SK-N-SH (cell line): ENCODE measurements at regions not wholly inside any gene's neighbourhood (a gene's known extent, or its start where the extent isn't known, plus 50 kb on each side); places are given as distances from the start of the nearest gene placed in this dataset.

ENCODE experiments used
- CTCF ChIA-PET: fragments of 300-600, 350-600 bp; formaldehyde crosslinking; extraction: SDS; loops from one replicate; lab custom pipeline; 2021; lab: Yijun Ruan, JAX
- POLR2A ChIA-PET: fragments of 350-600 bp; sonication (Branson Sonifier 250); formaldehyde crosslinking; extraction: SDS; loops from one replicate; lab custom pipeline; 2020; ENCODE audit warnings: antibody characterized with exemption, inconsistent platforms; lab: Yijun Ruan, JAX
- DNase-seq: peaks from one replicate; pipeline ENCODE4 v3.0.0; 2012
- H2AFZ ChIP-seq: fragments of 200-600 bp; sonication (generic); 2 replicates; pipeline ENCODE4 v1.8.1; 2016; ENCODE audit warnings: antibody characterized with exemption, mild to moderate bottlenecking, low read depth
- H3F3A ChIP-seq: fragments of 200-600 bp; sonication (generic); replicated peaks from 2 replicates; pipeline ENCODE3; 2016; ENCODE audit warnings: antibody characterized with exemption, mild to moderate bottlenecking; ENCODE audit not compliant: insufficient read depth
- H3K27ac ChIP-seq, 2 experiments: fragments of 200-500 bp in 1 of 2; fragments of 200-600 bp in 1 of 2; sonication (Bioruptor generic) in 1 of 2; sonication (generic), shearing (Covaris generic) in 1 of 2; 2 replicates each; pipeline versions ENCODE4 v1.5.1 to v1.6.1; 2014 to 2016; ENCODE audit warnings: low read depth in 2 of 2, inconsistent platforms in 1 of 2, low read length in 1 of 2, mild to moderate bottlenecking in 1 of 2, mixed read lengths in 1 of 2
- H3K27me3 ChIP-seq: fragments of 200-600 bp; sonication (generic), shearing (Covaris generic); 2 replicates; pipeline ENCODE4 v1.6.1; 2016; ENCODE audit warnings: mixed run types; ENCODE audit not compliant: insufficient read depth
- H3K36me3 ChIP-seq, 2 experiments: fragments of 200-500 bp in 1 of 2; fragments of 200-600 bp in 1 of 2; sonication (Bioruptor generic) in 1 of 2; sonication (generic) in 1 of 2; replicated peaks in 1 of 2; 2 replicates each; pipeline versions ENCODE3 to v1.5.1; 2014 to 2016; ENCODE audit warnings: low read length in 1 of 2, mild to moderate bottlenecking in 1 of 2; ENCODE audit not compliant: insufficient read depth in 2 of 2, control insufficient read depth in 1 of 2
- H3K4me1 ChIP-seq, 2 experiments: fragments of 200-500 bp in 1 of 2; fragments of 200-600 bp in 1 of 2; sonication (Bioruptor generic) in 1 of 2; sonication (generic), shearing (Covaris generic) in 1 of 2; 2 replicates each; pipeline versions ENCODE4 v1.5.1 to v1.6.1; 2014 to 2016; ENCODE audit warnings: low read depth in 1 of 2, low read length in 1 of 2, mixed run types in 1 of 2; ENCODE audit not compliant: insufficient read depth in 2 of 2, control insufficient read depth in 1 of 2
- H3K4me2 ChIP-seq: fragments of 200-600 bp; sonication (generic), shearing (Covaris generic); 2 replicates; pipeline ENCODE4 v1.6.1; 2017; ENCODE audit warnings: mixed run types
- H3K4me3 ChIP-seq, 2 experiments: fragments of 200-500 bp in 1 of 2; fragments of 200-600 bp in 1 of 2; sonication (Bioruptor generic) in 1 of 2; sonication (generic), shearing (Covaris generic) in 1 of 2; 2 replicates each; pipeline versions ENCODE4 v1.5.1 to v1.8.1; 2014 to 2016; ENCODE audit warnings: low read depth in 2 of 2, inconsistent platforms in 1 of 2, low read length in 1 of 2, mild to moderate bottlenecking in 1 of 2, mixed read lengths in 1 of 2, moderate library complexity in 1 of 2
- H3K79me2 ChIP-seq: fragments of 200-600 bp; sonication (generic); 2 replicates; pipeline ENCODE4 v1.8.1; 2017; ENCODE audit warnings: mild to moderate bottlenecking; ENCODE audit not compliant: insufficient read depth
- H3K9ac ChIP-seq: fragments of 200-600 bp; sonication (generic); 2 replicates; pipeline ENCODE4 v1.6.1; 2017; ENCODE audit warnings: mixed run types
- H3K9me2 ChIP-seq: fragments of 200-600 bp; sonication (generic); 2 replicates; pipeline ENCODE4 v1.6.1; 2017; ENCODE audit warnings: mixed run types
- H3K9me3 ChIP-seq: fragments of 200-600 bp; sonication (generic); 2 replicates; pipeline ENCODE4 v1.6.1; 2017; ENCODE audit warnings: mixed run types, mild to moderate bottlenecking, moderate library complexity
- H4K20me1 ChIP-seq: fragments of 200-600 bp; sonication (generic); 2 replicates; pipeline ENCODE4 v1.6.1; 2017; ENCODE audit warnings: mild to moderate bottlenecking, mixed run types; ENCODE audit not compliant: insufficient read depth
- EP300 ChIP-seq, 2 experiments: IDR thresholded peaks; 2 replicates each; pipeline versions ENCODE4 v1.4.0 to v1.6.1; 2012; ENCODE audit warnings: borderline replicate concordance in 1 of 2, low read depth in 1 of 2, low read length in 1 of 2
- EZH2phosphoT487 ChIP-seq: fragments of 200-600 bp; sonication (generic); IDR thresholded peaks from 2 replicates; pipeline ENCODE4 v1.6.1; 2017; ENCODE audit warnings: low read depth, mixed run types, mild to moderate bottlenecking, antibody characterized with exemption, moderate library complexity, borderline replicate concordance
- FOXM1 ChIP-seq: IDR thresholded peaks from 2 replicates; pipeline ENCODE4 v1.4.0; 2012; ENCODE audit warnings: low read depth, mild to moderate bottlenecking
- MAX ChIP-seq: IDR thresholded peaks from 2 replicates; pipeline ENCODE4 v1.4.0; 2012; ENCODE audit warnings: low read depth
- MEF2A ChIP-seq: IDR thresholded peaks from 2 replicates; pipeline ENCODE4 v1.4.0; 2012; ENCODE audit warnings: low read depth, borderline replicate concordance
- NFIC ChIP-seq: IDR thresholded peaks from 2 replicates; pipeline ENCODE4 v1.4.0; 2012; ENCODE audit warnings: borderline replicate concordance
- NRF1 ChIP-seq: IDR thresholded peaks from 2 replicates; pipeline ENCODE4 v1.6.1; 2012; ENCODE audit warnings: low read depth, mild to moderate bottlenecking, low read length
- POLR2AphosphoS5 ChIP-seq: IDR thresholded peaks from 2 replicates; pipeline ENCODE4 v1.6.1; 2012; ENCODE audit warnings: low read depth, low read length
- REST ChIP-seq: IDR thresholded peaks from 2 replicates; pipeline ENCODE4 v1.6.1; 2012; ENCODE audit warnings: mild to moderate bottlenecking, low read depth, low read length, moderate library complexity
- RXRA ChIP-seq: IDR thresholded peaks from 2 replicates; pipeline ENCODE4 v1.4.0; 2012; ENCODE audit warnings: low read depth, mild to moderate bottlenecking, borderline replicate concordance
- SIN3A ChIP-seq: IDR thresholded peaks from 2 replicates; pipeline ENCODE4 v1.6.1; 2012; ENCODE audit warnings: low read depth, mild to moderate bottlenecking, low read length, moderate library complexity, borderline replicate concordance
- TAF1 ChIP-seq: IDR thresholded peaks from 2 replicates; pipeline ENCODE4 v1.6.1; 2012; ENCODE audit warnings: low read depth, mild to moderate bottlenecking, low read length, moderate library complexity, borderline replicate concordance
- USF1 ChIP-seq: IDR thresholded peaks from 2 replicates; pipeline ENCODE4 v1.4.0; 2012; ENCODE audit warnings: low read depth, borderline replicate concordance
- ZBTB33 ChIP-seq: IDR thresholded peaks from 2 replicates; pipeline ENCODE4 v1.4.0; 2012; ENCODE audit warnings: low read depth, borderline replicate concordance
- WGBS: methylation state at CpG from one replicate; pipeline ENCODE4 v1.1.6; 2017; ENCODE audit warnings: low lambda C conversion rate; 5-methylcytosine and 5-hydroxymethylcytosine counted together

- H3K79me2 ChIP-seq, result no peaks in the 10 kb centered on the region
- H3K9ac ChIP-seq, result no peak overlapping the region
- H3K27ac ChIP-seq, result no peak overlapping the region
- no peak overlapping the region for H3K4me3 ChIP-seq
- POLR2A ChIA-PET, result no interaction called here
- no peak for TF ChIP-seq SIN3A
- TF ChIP-seq RXRA, result no peak
- no peak for TF ChIP-seq POLR2AphosphoS5
- no peak for TF ChIP-seq EP300 (IDR thresholded peaks at IDR 0.05; ENCODE audit: borderline replicate concordance in 1 of 2, low read depth in 1 of 2, low read length in 1 of 2)
- H3K9me3 ChIP-seq, result no peaks in the 10 kb centered on the region
- H3F3A ChIP-seq, result no peaks in the 10 kb centered on the region
- no peak overlapping the region for H2AFZ ChIP-seq
- no peak overlapping the region for H3K4me2 ChIP-seq
- no peaks in the 10 kb centered on the region for H4K20me1 ChIP-seq
- H3K36me3 ChIP-seq, result no peaks in the 10 kb centered on the region
- no peaks in the 10 kb centered on the region for H3K4me1 ChIP-seq
- no peaks in the 10 kb centered on the region for H3K9me2 ChIP-seq
- no peak for DNase-seq
- CTCF ChIA-PET, result no interaction called here
- WGBS, result 53% methylated on average over 5 of the region's 5 CpGs
- H3K27me3 ChIP-seq, result no peaks in the 10 kb centered on the region
These were observed 180.5 kb downstream of the MIAT start for GRCh38 chr22:26837784-26838470.

GRCh38 chr22:26838471-26838825, 181.1 kb downstream of the MIAT start:
- DNase-seq, result no peak
- Histone ChIP-seq H3K27me3 (no peaks in the 10 kb centered on the region), H3K9me2 (no peaks in the 10 kb centered on the region), H2AFZ (no peak overlapping the region), H3K79me2 (no peaks in the 10 kb centered on the region), H4K20me1 (no peaks in the 10 kb centered on the region), H3K9ac (no peak overlapping the region), H3K27ac (no peak overlapping the region), H3K4me3 (no peak overlapping the region), H3K4me1 (no peaks in the 10 kb centered on the region), H3K4me2 (no peak overlapping the region), H3K36me3 (no peaks in the 10 kb centered on the region), H3F3A (no peaks in the 10 kb centered on the region), H3K9me3 (no peaks in the 10 kb centered on the region)
- CTCF ChIA-PET, result no interaction called here
- POLR2A ChIA-PET, result no interaction called here
- no peak for TF ChIP-seq RXRA
- no peak for TF ChIP-seq REST
- TF ChIP-seq NFIC, result no peak
- TF ChIP-seq USF1, result no peak
- no peak for TF ChIP-seq TAF1
- TF ChIP-seq MAX, result no peak
- no peak for TF ChIP-seq EZH2phosphoT487
- no peak for TF ChIP-seq NRF1
- TF ChIP-seq MEF2A, result no peak
- TF ChIP-seq FOXM1, result no peak
- TF ChIP-seq ZBTB33, result no peak
- 72% methylated on average over 5 of the region's 5 CpGs for WGBS
